GM12878 (cell line): ENCODE measurements at regions not wholly inside any gene's neighbourhood (a gene's known extent, or its start where the extent isn't known, plus 50 kb on each side); places are given as distances from the start of the nearest gene placed in this dataset.

Experiments used
- CEBPZ ChIP-seq: fragments of 150-350 bp; IDR thresholded peaks from 2 replicates; pipeline ENCODE4 v1.6.1; 2016; ENCODE audit warnings: low read depth, low read length
- CTCF ChIP-seq, 3 experiments: IDR thresholded peaks in 2 of 3; conservative IDR thresholded peaks in 1 of 3; 2 replicates each; pipeline ENCODE4 v1.5.1; 2011; ENCODE audit warnings: low read depth in 3 of 3, low read length in 3 of 3, mild to moderate bottlenecking in 3 of 3, control low read depth in 2 of 3, moderate library complexity in 2 of 3, inconsistent platforms in 1 of 3, mixed read lengths in 1 of 3; ENCODE audit not compliant: control insufficient read depth in 2 of 3, insufficient read depth in 1 of 3; ENCODE audit errors: extremely low read depth in 1 of 3
- ELK1 ChIP-seq: IDR thresholded peaks from 2 replicates; pipeline ENCODE4 v1.6.1; 2012; ENCODE audit warnings: low read depth, low read length, improper control_type of control experiment
- IKZF2 ChIP-seq, 2 experiments: fragments of 450-650 bp; IDR thresholded peaks; 2 replicates each; pipeline ENCODE4 v1.6.1; 2017; ENCODE audit warnings: mild to moderate bottlenecking in 2 of 2, moderate library complexity in 2 of 2
- JUNB ChIP-seq: IDR thresholded peaks from 2 replicates; pipeline ENCODE4 v1.6.1; 2016; ENCODE audit warnings: antibody characterized with exemption, mild to moderate bottlenecking
- POLR2A ChIP-seq: IDR thresholded peaks from 2 replicates; pipeline ENCODE4 v1.6.1; 2011; ENCODE audit warnings: low read depth, mild to moderate bottlenecking, low read length
- POLR2AphosphoS5 ChIP-seq: IDR thresholded peaks from 2 replicates; pipeline ENCODE4 v1.6.1; 2011; ENCODE audit warnings: mild to moderate bottlenecking, low read length, inconsistent platforms
- RCOR1 ChIP-seq: conservative IDR thresholded peaks from 2 replicates; pipeline ENCODE4 v1.6.1; 2012; ENCODE audit warnings: low read depth, low read length, improper control_type of control experiment
- TBL1XR1 ChIP-seq: IDR thresholded peaks from 2 replicates; pipeline ENCODE4 v1.6.1; 2012; ENCODE audit warnings: low read depth, low read length, improper control_type of control experiment
- USF2 ChIP-seq: IDR thresholded peaks from 2 replicates; pipeline ENCODE4 v1.6.1; 2011; ENCODE audit warnings: low read depth, low read length, improper control_type of control experiment, borderline replicate concordance
- ZNF384 ChIP-seq: IDR thresholded peaks from 2 replicates; pipeline ENCODE4 v1.6.1; 2012; ENCODE audit warnings: low read depth, mild to moderate bottlenecking, low read length, improper control_type of control experiment, borderline replicate concordance
- ZSCAN29 ChIP-seq: fragments of 450-650 bp; IDR thresholded peaks from 2 replicates; pipeline ENCODE4 v1.6.1; 2017; ENCODE audit warnings: mild to moderate bottlenecking, moderate library complexity

- no peak for TF ChIP-seq ZSCAN29
- no peak for TF ChIP-seq ELK1
- no peak for TF ChIP-seq USF2
- TF ChIP-seq TBL1XR1 = no peak
- TF ChIP-seq CTCF (IDR thresholded peaks at IDR 0.05 in 2 of 3, conservative IDR thresholded peaks at IDR 0.05 in 1 of 3; ENCODE audit: control insufficient read depth in 2 of 3, extremely low read depth in 1 of 3, insufficient read depth in 1 of 3, low read depth in 3 of 3, low read length in 3 of 3) = no peak
- TF ChIP-seq IKZF2 (IDR thresholded peaks at IDR 0.05) = no peak
- TF ChIP-seq POLR2AphosphoS5 = no peak
- no peak for TF ChIP-seq ZNF384
- TF ChIP-seq POLR2A = no peak
- no peak for TF ChIP-seq CEBPZ
- TF ChIP-seq JUNB = no peak
- TF ChIP-seq RCOR1 = no peak
Measured at GRCh38 chr13:91050970-91051369, 296.5 kb upstream of the MIR17HG start.
